ENCODE measurements at regions not wholly inside any gene's neighbourhood (a gene's known extent, or its start where the extent isn't known, plus 50 kb on each side); places are given as distances from the start of the nearest gene placed in this dataset.
A peak's percentile ranks its signal among the peaks of the same experiment; 100 is the strongest.

DNA sequence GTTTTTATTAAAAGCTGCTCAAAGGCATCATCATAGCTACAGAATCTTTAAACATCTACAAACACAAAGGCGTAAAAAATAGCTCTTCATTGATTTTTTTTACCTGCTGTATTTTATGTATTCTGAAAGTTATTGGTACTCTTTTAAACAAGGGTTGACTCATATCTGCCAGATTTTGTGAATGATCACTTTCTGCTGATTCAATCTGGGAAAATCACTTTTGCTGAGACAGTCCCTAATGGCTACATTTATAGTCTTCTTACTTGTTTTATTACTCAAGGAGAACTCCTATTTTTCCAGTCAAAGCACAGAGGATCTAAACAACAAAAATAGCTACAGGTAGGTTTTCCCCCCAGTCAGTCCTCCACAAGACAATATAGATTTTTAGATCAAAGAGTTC lies 739.0 kb downstream of the CBLN4 start:
- TF ChIP-seq MEF2B (IDR thresholded peaks at IDR 0.05; ENCODE audit: partially characterized antibody, poor library complexity, severe bottlenecking): no peak
- TF ChIP-seq EP300 (IDR thresholded peaks at IDR 0.05; ENCODE audit: borderline replicate concordance in 1 of 2, control insufficient read depth in 1 of 2, low read depth in 2 of 2, low read length in 2 of 2): peak; percentile 22 to 45; a peak in 1 of 4 replicates
- no peak for TF ChIP-seq RFX5 (IDR thresholded peaks at IDR 0.05; ENCODE audit: low read depth, low read length)
- TF ChIP-seq ZNF24 (IDR thresholded peaks at IDR 0.05): peak; percentile 85
- TF ChIP-seq SREBF1 (IDR thresholded peaks at IDR 0.05; ENCODE audit: low read length): no peak
- 0 out of 2 replicates have a peak, but pooled peaks have one; percentile 29 for TF ChIP-seq NR2F1 (conservative IDR thresholded peaks at IDR 0.05)
- TF ChIP-seq MTA2 (IDR thresholded peaks at IDR 0.05; ENCODE audit: low read depth): peak; percentile 36; the same call in 1 of the 2 replicates
- peak; percentile 31 to 40; a peak in 1 of 4 replicates for TF ChIP-seq IKZF2 (IDR thresholded peaks at IDR 0.05)
- TF ChIP-seq MYC (IDR thresholded peaks at IDR 0.05; ENCODE audit: insufficient read depth, insufficient read length, insufficient replicate concordance, low read length, severe bottlenecking): no peak
- peak; percentile 93 for TF ChIP-seq ZNF217 (IDR thresholded peaks at IDR 0.05)
- POLR2A ChIA-PET: no interaction called here
- BruUV-seq (replicated peaks): no TSS peak

More for the DNA sequence above, 739.0 kb downstream of the CBLN4 start:
- no peak overlapping the region for H3K4me2 ChIP-seq (ENCODE audit: control insufficient read depth, insufficient read depth)
- 0% methylated on average over 1 of the region's 1 CpG for WGBS (ENCODE audit: insufficient coverage, insufficient replicate concordance, low lambda C conversion rate, missing lambda C conversion rate)
- ChIA-PET CTCF (interaction anchor here (0.7 to 1.6 kb wide), 3 partner anchors 9 to 208 kb away, joined by 3 to 4 read pairs (median 3); no protein-coding TSS in a partner anchor), SMC1A (ENCODE audit: uncharacterized antibody, unreplicated experiment) (interaction anchor here (0.9 to 2.6 kb wide), 4 partner anchors 9 to 242 kb away, joined by 3 to 8 read pairs (median 5); no protein-coding TSS in a partner anchor), RAD21 (ENCODE audit: unreplicated experiment) (no interaction called here)
- no peaks in the 10 kb centered on the region; the same call in 2 of the 3 replicates for H3K9me3 ChIP-seq (replicated peaks; ENCODE audit: control insufficient read depth, insufficient read depth, low read length)
- DNase-seq (ENCODE audit: low read depth, low spot score) (no peak), FAIRE-seq (no peak), ATAC-seq (peak; percentile 42)
- no peak overlapping the region for H2AFZ ChIP-seq (ENCODE audit: control insufficient read depth, low read depth, low read length)
- H3K36me3 ChIP-seq (ENCODE audit: control insufficient read depth in 2 of 2, insufficient read depth in 2 of 2, low read length in 1 of 2): no peaks in the 10 kb centered on the region
- in situ Hi-C loops (cut with MboI): no loop called here
- H3K4me1 ChIP-seq (ENCODE audit: control insufficient read depth, insufficient read depth, low read length): no peaks in the 10 kb centered on the region
- no peak overlapping the region for H3K27ac ChIP-seq (ENCODE audit: control insufficient read depth, insufficient read depth)
- no peak overlapping the region for H3K9ac ChIP-seq (ENCODE audit: control insufficient read depth, insufficient read depth, low read length)
- intact Hi-C loops (cut with micrococcal nuclease; ENCODE audit: unreplicated experiment): loop anchor here (5.0 to 10.0 kb wide), 2 partner anchors 212 to 284 kb away; no protein-coding TSS in a partner anchor
- no peak overlapping the region for H3K4me3 ChIP-seq
- no peaks in the 10 kb centered on the region for H3K27me3 ChIP-seq (replicated peaks in 1 of 2; ENCODE audit: control insufficient read depth in 2 of 2, insufficient read depth in 2 of 2, low read length in 1 of 2)
- no peaks in the 10 kb centered on the region for H3K79me2 ChIP-seq (ENCODE audit: control insufficient read depth, insufficient read depth, low read length)
- no peaks in the 10 kb centered on the region for H4K20me1 ChIP-seq (ENCODE audit: control insufficient read depth, insufficient read depth)

Data from GM12878 (cell line).